Stromal cell of bone marrow (primary cell): ENCODE measurements at regions not wholly inside any gene's neighbourhood (a gene's known extent, or its start where the extent isn't known, plus 50 kb on each side); places are given as distances from the start of the nearest gene placed in this dataset.
"Not testable (repeated sequence)": the region's sequence is repeated elsewhere in the genome, so short reads cannot be mapped to it uniquely, and the experiment has no call there.

Source experiments
- DNase-seq: peaks from one replicate; pipeline ENCODE4 v3.0.0-alpha.2; 2012; ENCODE audit warnings: low read depth

- DNase-seq = no peak
Observed at GRCh38 chr14:83830316-83830715, 1699.6 kb upstream of the FLRT2 start.

- no peak for DNase-seq
Observed at GRCh38 chr14:83838226-83838625, 1691.7 kb upstream of the FLRT2 start.

- no peak for DNase-seq
Observed at GRCh38 chr14:83842547-83842946, 1687.4 kb upstream of the FLRT2 start.

- no peak for DNase-seq
Observed at GRCh38 chr14:83847102-83847501, 1682.8 kb upstream of the FLRT2 start.

GRCh38 chr14:83850092-83850491 lies 1679.9 kb upstream of the FLRT2 start:
- no peak for DNase-seq

- DNase-seq = no peak
Observed at GRCh38 chr14:83856334-83856733, 1673.6 kb upstream of the FLRT2 start.

- DNase-seq = no peak
Observed at GRCh38 chr14:83860631-83861155, 1669.3 kb upstream of the FLRT2 start.

- DNase-seq = no peak
Observed at GRCh38 chr14:83863042-83863774, 1666.7 kb upstream of the FLRT2 start.

- no peak for DNase-seq
Observed at GRCh38 chr14:83864106-83864505, 1665.8 kb upstream of the FLRT2 start.

GRCh38 chr14:83867566-83868225 lies 1662.2 kb upstream of the FLRT2 start:
- no peak for DNase-seq

- DNase-seq = no peak
Observed at GRCh38 chr14:83870546-83871270, 1659.2 kb upstream of the FLRT2 start.

- DNase-seq = no peak
Observed at GRCh38 chr14:83873669-83874068, 1656.3 kb upstream of the FLRT2 start.

- DNase-seq = peak; percentile 4
Observed at GRCh38 chr14:83874662-83875061, 1655.3 kb upstream of the FLRT2 start.

GRCh38 chr14:83883732-83884131 lies 1646.2 kb upstream of the FLRT2 start:
- no peak for DNase-seq

- DNase-seq = no peak
Observed at GRCh38 chr14:83885837-83886293, 1644.1 kb upstream of the FLRT2 start.

GRCh38 chr14:83887866-83888265 lies 1642.1 kb upstream of the FLRT2 start:
- no peak for DNase-seq

- no peak for DNase-seq
Observed at GRCh38 chr14:83893447-83893846, 1636.5 kb upstream of the FLRT2 start.

GRCh38 chr14:83894568-83894967 lies 1635.4 kb upstream of the FLRT2 start:
- DNase-seq = no peak

GRCh38 chr14:83898558-83898957 lies 1631.4 kb upstream of the FLRT2 start:
- not testable (repeated sequence) for DNase-seq

- no peak for DNase-seq
Observed at GRCh38 chr14:83899706-83900105, 1630.2 kb upstream of the FLRT2 start.

- no peak for DNase-seq
Observed at GRCh38 chr14:83905157-83905556, 1624.8 kb upstream of the FLRT2 start.

- DNase-seq = no peak
Observed at GRCh38 chr14:83908419-83908818, 1621.5 kb upstream of the FLRT2 start.

GRCh38 chr14:83909507-83909906 lies 1620.4 kb upstream of the FLRT2 start:
- DNase-seq = no peak
